ENCODE measurements at regions not wholly inside any gene's neighbourhood (a gene's known extent, or its start where the extent isn't known, plus 50 kb on each side); places are given as distances from the start of the nearest gene placed in this dataset.

- H3K4me1 ChIP-seq (ENCODE audit: control insufficient read depth, insufficient read depth, low read length): no peaks in the 10 kb centered on the region
- H3K4me2 ChIP-seq (ENCODE audit: low read length): no peak overlapping the region
- H3K27me3 ChIP-seq (ENCODE audit: control insufficient read depth, insufficient read depth, low read length): no peaks in the 10 kb centered on the region
Measured at GRCh38 chr2:221267773-221268425, 304.2 kb downstream of the EPHA4 start.

DNA sequence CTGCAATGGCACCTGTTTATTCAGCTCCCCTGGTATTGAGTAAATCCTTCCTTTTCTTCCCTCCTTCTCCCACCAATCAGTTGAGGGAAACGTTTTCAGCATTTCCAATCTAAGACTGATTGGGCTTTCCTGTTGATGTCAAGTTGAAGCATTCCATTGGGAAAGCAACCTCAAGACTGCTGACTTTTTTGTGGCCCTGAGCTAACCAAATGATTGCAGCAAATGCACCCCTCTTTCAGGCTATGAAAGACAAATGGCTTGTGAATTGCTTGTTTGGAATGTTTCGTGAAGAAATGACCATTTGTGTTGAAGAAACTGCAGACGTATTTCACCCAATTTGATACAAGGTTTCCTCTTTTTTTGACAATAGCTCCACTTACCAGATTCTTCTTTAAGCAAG, 303.5 kb downstream of the EPHA4 start:
- no peaks in the 10 kb centered on the region for H3K4me1 ChIP-seq (ENCODE audit: control insufficient read depth, insufficient read depth, low read length)
- H3K9me3 ChIP-seq (replicated peaks; ENCODE audit: low read length): no peaks in the 10 kb centered on the region
- no peaks in the 10 kb centered on the region for H3K36me3 ChIP-seq (ENCODE audit: insufficient read depth, low read length)
- no peak overlapping the region for H3K4me3 ChIP-seq (ENCODE audit: low read length)
- H3K9ac ChIP-seq (ENCODE audit: low read depth, low read length): no peak overlapping the region
- no peak overlapping the region for H3K4me2 ChIP-seq (ENCODE audit: low read length)
- no peaks in the 10 kb centered on the region for H3K27me3 ChIP-seq (ENCODE audit: control insufficient read depth, insufficient read depth, low read length)

More at GRCh38 chr2:221267773-221268425, 304.2 kb downstream of the EPHA4 start:
- no peak overlapping the region for H3K9ac ChIP-seq (ENCODE audit: low read depth, low read length)
- H3K9me3 ChIP-seq (replicated peaks; ENCODE audit: low read length): no peaks in the 10 kb centered on the region
- no peak overlapping the region for H3K4me3 ChIP-seq (ENCODE audit: low read length)
- H3K36me3 ChIP-seq (ENCODE audit: insufficient read depth, low read length): no peaks in the 10 kb centered on the region

DNA sequence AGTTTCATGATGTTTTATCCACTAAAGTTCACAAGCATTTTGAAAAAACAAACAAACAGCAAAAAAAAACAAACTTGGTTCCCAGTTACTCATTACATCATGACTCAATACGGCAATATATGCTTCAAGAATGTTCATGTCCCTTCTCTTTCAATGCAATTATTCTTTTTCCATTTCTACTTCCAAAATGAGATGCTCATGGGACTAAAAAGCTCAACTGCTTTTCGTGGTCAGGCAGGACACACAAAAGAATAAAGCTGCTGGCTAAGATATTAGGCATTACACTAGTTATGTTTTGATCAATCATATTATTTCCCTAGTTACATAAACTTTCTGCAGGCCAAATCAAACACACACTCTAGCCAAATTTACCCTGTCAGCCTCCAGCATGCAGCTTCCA, 301.3 kb downstream of the EPHA4 start:
- Histone ChIP-seq H3K4me2 (ENCODE audit: low read length) (no peak overlapping the region), H3K4me1 (ENCODE audit: control insufficient read depth, insufficient read depth, low read length) (no peaks in the 10 kb centered on the region), H3K27me3 (ENCODE audit: control insufficient read depth, insufficient read depth, low read length) (no peaks in the 10 kb centered on the region), H3K9ac (ENCODE audit: low read depth, low read length) (no peak overlapping the region), H3K4me3 (ENCODE audit: low read length) (no peak overlapping the region), H3K9me3 (replicated peaks; ENCODE audit: low read length) (no peaks in the 10 kb centered on the region), H3K36me3 (ENCODE audit: insufficient read depth, low read length) (no peaks in the 10 kb centered on the region)

GRCh38 chr2:221272729-221273128, 299.4 kb downstream of the EPHA4 start:
- Histone ChIP-seq H3K36me3 (ENCODE audit: insufficient read depth, low read length) (no peaks in the 10 kb centered on the region), H3K27me3 (ENCODE audit: control insufficient read depth, insufficient read depth, low read length) (no peaks in the 10 kb centered on the region), H3K9ac (ENCODE audit: low read depth, low read length) (no peak overlapping the region), H3K4me1 (ENCODE audit: control insufficient read depth, insufficient read depth, low read length) (no peaks in the 10 kb centered on the region), H3K9me3 (replicated peaks; ENCODE audit: low read length) (no peaks in the 10 kb centered on the region), H3K4me3 (ENCODE audit: low read length) (no peak overlapping the region), H3K4me2 (ENCODE audit: low read length) (no peak overlapping the region)

DNA sequence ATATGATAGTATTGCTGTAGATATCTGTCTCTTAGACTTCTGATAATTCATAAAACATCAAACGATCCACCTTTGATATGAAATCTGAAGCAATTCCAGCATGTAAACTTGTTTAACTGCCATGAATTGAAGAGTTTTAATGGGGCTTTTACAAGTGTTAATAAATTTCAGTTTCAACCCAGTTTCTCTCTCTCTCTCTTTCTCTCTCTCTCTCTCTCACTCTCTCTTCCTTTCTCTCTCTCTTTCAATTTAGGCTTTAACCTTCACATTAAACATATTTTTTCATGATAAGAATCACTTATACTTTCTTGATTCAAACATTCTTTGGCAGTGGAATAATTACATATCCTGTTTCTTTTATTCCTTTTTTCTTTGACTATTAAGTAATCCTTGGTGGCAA, 296.1 kb downstream of the EPHA4 start:
- Histone ChIP-seq H3K36me3 (ENCODE audit: insufficient read depth, low read length) (no peaks in the 10 kb centered on the region), H3K27me3 (ENCODE audit: control insufficient read depth, insufficient read depth, low read length) (no peaks in the 10 kb centered on the region), H3K9ac (ENCODE audit: low read depth, low read length) (no peak overlapping the region), H3K4me1 (ENCODE audit: control insufficient read depth, insufficient read depth, low read length) (no peaks in the 10 kb centered on the region), H3K9me3 (replicated peaks; ENCODE audit: low read length) (no peaks in the 10 kb centered on the region), H3K4me2 (ENCODE audit: low read length) (no peak overlapping the region), H3K4me3 (ENCODE audit: low read length) (no peak overlapping the region)

- Histone ChIP-seq H3K4me2 (ENCODE audit: low read length) (no peak overlapping the region), H3K9me3 (replicated peaks; ENCODE audit: low read length) (no peaks in the 10 kb centered on the region), H3K4me3 (ENCODE audit: low read length) (no peak overlapping the region), H3K36me3 (ENCODE audit: insufficient read depth, low read length) (no peaks in the 10 kb centered on the region), H3K4me1 (ENCODE audit: control insufficient read depth, insufficient read depth, low read length) (no peaks in the 10 kb centered on the region), H3K27me3 (ENCODE audit: control insufficient read depth, insufficient read depth, low read length) (no peaks in the 10 kb centered on the region), H3K9ac (ENCODE audit: low read depth, low read length) (no peak overlapping the region)
Measured at GRCh38 chr2:221276601-221277000, 295.5 kb downstream of the EPHA4 start.

DNA sequence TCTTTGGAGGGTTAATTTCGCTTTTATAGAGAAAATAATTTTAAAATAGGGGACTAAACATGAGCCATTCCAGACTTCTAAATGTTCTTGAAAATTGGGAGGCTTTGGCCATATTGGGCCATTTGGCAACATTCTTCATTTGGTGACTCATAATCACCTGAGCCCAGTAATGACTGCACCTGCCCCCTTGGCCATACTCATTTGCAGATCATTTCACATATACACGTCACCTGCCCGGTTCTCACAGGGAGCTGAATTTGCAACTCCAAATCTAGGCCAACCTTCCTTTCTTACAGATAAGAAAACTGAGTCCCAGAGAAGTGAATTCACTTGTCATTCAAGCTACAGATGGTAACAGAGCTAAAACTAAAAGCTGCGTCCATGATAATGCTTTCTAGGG, 289.7 kb downstream of the EPHA4 start:
- no peak overlapping the region for H3K4me2 ChIP-seq (ENCODE audit: low read length)
- no peaks in the 10 kb centered on the region for H3K27me3 ChIP-seq (ENCODE audit: control insufficient read depth, insufficient read depth, low read length)
- no peak overlapping the region for H3K4me3 ChIP-seq (ENCODE audit: low read length)
- no peaks in the 10 kb centered on the region for H3K36me3 ChIP-seq (ENCODE audit: insufficient read depth, low read length)
- H3K9ac ChIP-seq (ENCODE audit: low read depth, low read length): no peak overlapping the region
- no peaks in the 10 kb centered on the region for H3K9me3 ChIP-seq (replicated peaks; ENCODE audit: low read length)
- peaks cover 19% of the 10 kb centered on the region for H3K4me1 ChIP-seq (ENCODE audit: control insufficient read depth, insufficient read depth, low read length)

GRCh38 chr2:221283896-221284545, 288.1 kb downstream of the EPHA4 start:
- Histone ChIP-seq H3K4me2 (ENCODE audit: low read length) (peak overlapping the region; percentile 25), H3K9ac (ENCODE audit: low read depth, low read length) (no peak overlapping the region), H3K36me3 (ENCODE audit: insufficient read depth, low read length) (no peaks in the 10 kb centered on the region), H3K4me3 (ENCODE audit: low read length) (no peak overlapping the region), H3K4me1 (ENCODE audit: control insufficient read depth, insufficient read depth, low read length) (peaks cover 19% of the 10 kb centered on the region), H3K27me3 (ENCODE audit: control insufficient read depth, insufficient read depth, low read length) (no peaks in the 10 kb centered on the region), H3K9me3 (replicated peaks; ENCODE audit: low read length) (no peaks in the 10 kb centered on the region)

DNA sequence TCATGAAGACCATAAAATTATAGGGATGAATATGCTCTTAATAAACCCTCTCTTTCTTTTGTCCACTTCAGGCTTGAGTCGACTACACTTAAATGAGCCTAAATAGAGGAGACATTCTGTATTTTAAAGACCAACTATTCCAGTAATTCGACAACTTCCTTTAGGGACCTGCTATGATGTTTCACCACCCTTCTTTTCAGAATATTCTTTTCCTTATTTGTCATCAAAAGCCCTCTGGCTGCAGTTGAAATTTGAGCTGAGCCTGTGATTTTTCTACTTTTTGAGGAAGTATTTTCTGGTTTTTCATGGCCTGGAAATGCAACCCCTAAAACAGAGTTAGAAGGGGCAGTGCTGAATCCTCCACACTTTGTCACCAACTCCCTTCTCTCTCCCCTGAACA, 287.0 kb downstream of the EPHA4 start:
- Histone ChIP-seq H3K4me2 (ENCODE audit: low read length) (peak overlapping the region; percentile 4), H3K4me1 (ENCODE audit: control insufficient read depth, insufficient read depth, low read length) (peaks cover 19% of the 10 kb centered on the region), H3K36me3 (ENCODE audit: insufficient read depth, low read length) (no peaks in the 10 kb centered on the region), H3K4me3 (ENCODE audit: low read length) (no peak overlapping the region), H3K9me3 (replicated peaks; ENCODE audit: low read length) (no peaks in the 10 kb centered on the region), H3K27me3 (ENCODE audit: control insufficient read depth, insufficient read depth, low read length) (no peaks in the 10 kb centered on the region), H3K9ac (ENCODE audit: low read depth, low read length) (peak overlapping the region; percentile 25)

DNA sequence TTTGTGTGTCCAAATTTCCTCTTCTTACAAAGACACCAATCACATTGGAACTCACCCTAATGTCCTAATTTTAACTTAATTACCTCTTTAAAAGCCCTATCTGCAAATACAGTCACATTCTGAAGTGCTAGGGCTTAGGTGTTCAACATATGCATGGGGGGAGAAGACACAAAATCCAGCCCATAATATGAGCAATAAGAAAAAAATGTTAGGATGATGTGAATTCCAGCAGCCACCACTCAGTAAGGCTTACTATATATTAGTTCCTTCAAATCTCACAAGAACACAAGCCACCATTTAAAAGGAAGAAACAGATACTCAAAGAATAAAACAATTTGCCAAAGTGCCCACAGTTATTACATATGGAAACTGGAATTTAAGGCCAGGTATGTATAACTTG, 285.7 kb downstream of the EPHA4 start:
- Histone ChIP-seq H3K4me3 (ENCODE audit: low read length) (no peak overlapping the region), H3K27me3 (ENCODE audit: control insufficient read depth, insufficient read depth, low read length) (no peaks in the 10 kb centered on the region), H3K9me3 (replicated peaks; ENCODE audit: low read length) (no peaks in the 10 kb centered on the region), H3K4me2 (ENCODE audit: low read length) (no peak overlapping the region), H3K4me1 (ENCODE audit: control insufficient read depth, insufficient read depth, low read length) (peaks cover 19% of the 10 kb centered on the region), H3K9ac (ENCODE audit: low read depth, low read length) (no peak overlapping the region), H3K36me3 (ENCODE audit: insufficient read depth, low read length) (no peaks in the 10 kb centered on the region)

DNA sequence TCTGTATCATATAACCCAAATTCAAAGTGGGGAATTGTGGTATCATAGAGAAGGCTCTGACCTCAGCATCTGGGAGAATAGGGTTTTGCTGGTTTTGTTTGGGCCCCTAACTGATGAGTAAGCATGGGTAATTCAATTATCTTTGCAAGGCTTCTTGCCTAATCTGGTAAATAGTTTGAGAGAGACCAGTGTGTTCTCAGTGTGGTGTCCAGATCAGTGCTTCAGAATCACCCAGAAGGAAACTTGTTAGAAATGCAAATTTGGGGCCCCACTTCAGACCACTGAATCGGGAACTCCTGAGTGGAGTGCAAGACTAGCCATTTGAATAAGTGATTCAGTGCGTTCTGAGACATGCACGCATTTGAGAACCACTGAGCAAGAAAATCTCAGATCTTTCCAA, 282.7 kb downstream of the EPHA4 start:
- Histone ChIP-seq H3K27me3 (ENCODE audit: control insufficient read depth, insufficient read depth, low read length) (no peaks in the 10 kb centered on the region), H3K4me3 (ENCODE audit: low read length) (no peak overlapping the region), H3K9me3 (replicated peaks; ENCODE audit: low read length) (no peaks in the 10 kb centered on the region), H3K4me1 (ENCODE audit: control insufficient read depth, insufficient read depth, low read length) (peaks cover 19% of the 10 kb centered on the region), H3K9ac (ENCODE audit: low read depth, low read length) (no peak overlapping the region), H3K4me2 (ENCODE audit: low read length) (no peak overlapping the region), H3K36me3 (ENCODE audit: insufficient read depth, low read length) (no peaks in the 10 kb centered on the region)

DNA sequence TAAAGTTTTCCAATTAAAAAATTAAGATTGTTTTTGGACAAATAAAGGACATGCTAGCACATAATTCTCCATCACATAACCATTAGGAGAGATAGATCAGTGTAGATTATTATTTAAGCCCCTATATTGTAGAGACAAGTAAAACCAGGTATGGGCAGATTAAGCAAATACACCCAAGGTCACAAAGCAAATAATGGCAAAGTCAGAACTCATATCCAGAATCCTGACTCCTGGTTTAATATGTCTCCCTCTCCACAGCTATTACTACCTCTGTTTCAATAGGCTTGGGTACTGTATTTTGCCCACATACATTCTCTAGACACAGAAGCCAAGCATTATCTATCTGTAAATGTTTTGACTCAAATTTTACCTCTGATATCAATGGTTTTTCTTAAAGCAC, 282.3 kb downstream of the EPHA4 start:
- Histone ChIP-seq H3K9me3 (replicated peaks; ENCODE audit: low read length) (no peaks in the 10 kb centered on the region), H3K27me3 (ENCODE audit: control insufficient read depth, insufficient read depth, low read length) (no peaks in the 10 kb centered on the region), H3K4me2 (ENCODE audit: low read length) (no peak overlapping the region), H3K36me3 (ENCODE audit: insufficient read depth, low read length) (no peaks in the 10 kb centered on the region), H3K9ac (ENCODE audit: low read depth, low read length) (no peak overlapping the region), H3K4me3 (ENCODE audit: low read length) (no peak overlapping the region), H3K4me1 (ENCODE audit: control insufficient read depth, insufficient read depth, low read length) (peaks cover 17% of the 10 kb centered on the region)
